SK-N-SH treated with all-trans-retinoic acid at 6 μM for 48 hours (cell line): ENCODE measurements at regions not wholly inside any gene's neighbourhood (a gene's known extent, or its start where the extent isn't known, plus 50 kb on each side); places are given as distances from the start of the nearest gene placed in this dataset.

ENCODE experiments used
- BACH2 ChIP-seq: fragments of 250-450 bp; sonication (Bioruptor Pico); IDR thresholded peaks from 2 replicates; pipeline ENCODE4 v1.9.0; 2021; ENCODE audit warnings: mild to moderate bottlenecking, borderline replicate concordance
- PPARA ChIP-seq: fragments of 250-450 bp; sonication (Bioruptor Pico); IDR thresholded peaks from 2 replicates; pipeline ENCODE4 v1.5.0; 2020; ENCODE audit warnings: mild to moderate bottlenecking, borderline replicate concordance
- SNAI2 ChIP-seq: fragments of 250-450 bp; sonication (Bioruptor Pico); IDR thresholded peaks from 2 replicates; pipeline ENCODE4 v1.5.0; 2020; ENCODE audit warnings: mild to moderate bottlenecking, moderate library complexity
- TOX ChIP-seq: fragments of 250-450 bp; sonication (Bioruptor Pico); IDR thresholded peaks from 2 replicates; pipeline ENCODE4 v1.8.0; 2021; ENCODE audit warnings: mild to moderate bottlenecking, moderate library complexity, borderline replicate concordance
- ZFP3 ChIP-seq: fragments of 250-450 bp; sonication (Bioruptor Pico); IDR thresholded peaks from 2 replicates; pipeline ENCODE4 v1.5.0; 2020; ENCODE audit warnings: mild to moderate bottlenecking, moderate library complexity
- ZFP30 ChIP-seq: fragments of 450-650 bp; formaldehyde crosslinking; IDR thresholded peaks from 2 replicates; pipeline ENCODE4 v1.5.0; 2022; ENCODE audit warnings: mild to moderate bottlenecking, moderate library complexity
- ZNF8 ChIP-seq: fragments of 450-650 bp; formaldehyde crosslinking; IDR thresholded peaks from 2 replicates; pipeline ENCODE4 v1.5.0; 2020; ENCODE audit warnings: mild to moderate bottlenecking, moderate library complexity

- TF ChIP-seq ZFP30 (CRISPR knock-in tag) (no peak), ZNF8 (CRISPR knock-in tag) (no peak), ZFP3 (CRISPR knock-in tag) (no peak), SNAI2 (CRISPR knock-in tag) (no peak), TOX (CRISPR knock-in tag) (no peak), BACH2 (CRISPR knock-in tag) (no peak), PPARA (CRISPR knock-in tag) (no peak)
Observed at GRCh38 chr2:183809404-183809803, 685.2 kb downstream of the NUP35 start.
